GM12878 (cell line): ENCODE measurements at regions not wholly inside any gene's neighbourhood (a gene's known extent, or its start where the extent isn't known, plus 50 kb on each side); places are given as distances from the start of the nearest gene placed in this dataset.

Experiments used
- ATAC-seq: fragments of 200-7000 bp; cut with Tn5 transposase; 3 replicates; pipeline ENCODE4 v1.9.1; 2020; ENCODE audit warnings: mild to moderate bottlenecking, moderate library complexity
- BruUV-seq: library from RNA; stranded (reverse); fragments of 400-500 nt; replicated peaks from 2 replicates; lab custom pipeline; 2021; lab: Mats Ljungman, UMichigan
- CTCF ChIA-PET: fragments of 300-600 bp; sonication (Branson Sonifier 250); formaldehyde crosslinking; extraction: SDS; loops from one replicate; lab custom pipeline; 2021; ENCODE audit warnings: inconsistent platforms; lab: Yijun Ruan, JAX
- POLR2A ChIA-PET: fragments of 350-600 bp; formaldehyde crosslinking; extraction: SDS; loops from one replicate; lab custom pipeline; 2021; ENCODE audit warnings: inconsistent platforms; lab: Charles Lee
- RAD21 ChIA-PET: fragments of 300-600 bp; sonication (Branson Sonifier 250); formaldehyde crosslinking; loops from one replicate; lab custom pipeline; 2023; ENCODE audit warnings: antibody characterized with exemption; ENCODE audit not compliant: unreplicated experiment; lab: Charles Lee
- SMC1A ChIA-PET: fragments of 300-600 bp; sonication (Branson Sonifier 250); formaldehyde crosslinking; loops from one replicate; lab custom pipeline; 2023; ENCODE audit not compliant: unreplicated experiment, uncharacterized antibody; lab: Charles Lee
- DNase-seq: peaks from one replicate; pipeline ENCODE4 v3.0.0-alpha.2; 2011; ENCODE audit warnings: low read depth, low spot score
- FAIRE-seq: peaks from 3 replicates; lab custom pipeline; 2011; peaks lifted over from hg19 to GRCh38; lab: Jason Lieb, UNC
- H2AFZ ChIP-seq: 2 replicates; pipeline ENCODE4 v1.6.0; 2011; ENCODE audit warnings: low read depth, low read length, control low read depth; ENCODE audit not compliant: control insufficient read depth
- H3K27ac ChIP-seq: 2 replicates; pipeline ENCODE4 v1.5.1; 2011; ENCODE audit warnings: control low read depth; ENCODE audit not compliant: control insufficient read depth, insufficient read depth
- H3K27me3 ChIP-seq, 2 experiments: replicated peaks in 1 of 2; 2 replicates each; pipeline versions ENCODE4 v1.6.0 to v1.6.1; 2011; ENCODE audit warnings: low read length in 1 of 2; ENCODE audit not compliant: control insufficient read depth in 2 of 2, insufficient read depth in 2 of 2
- H3K36me3 ChIP-seq, 2 experiments: 2 replicates each; pipeline ENCODE4 v1.5.1; 2011; ENCODE audit warnings: low read length in 1 of 2; ENCODE audit not compliant: control insufficient read depth in 2 of 2, insufficient read depth in 2 of 2
- H3K4me1 ChIP-seq: 2 replicates; pipeline ENCODE4 v1.6.1; 2011; ENCODE audit warnings: mild to moderate bottlenecking, low read length, moderate library complexity, mixed read lengths; ENCODE audit not compliant: control insufficient read depth, insufficient read depth
- H3K4me2 ChIP-seq: 2 replicates; pipeline ENCODE4 v1.6.0; 2011; ENCODE audit warnings: control low read depth; ENCODE audit not compliant: control insufficient read depth, insufficient read depth
- H3K4me3 ChIP-seq: fragments of 200-600 bp; sonication (generic); 2 replicates; pipeline ENCODE4 v1.5.1; 2016
- H3K79me2 ChIP-seq: 2 replicates; pipeline ENCODE4 v1.6.0; 2011; ENCODE audit warnings: low read length; ENCODE audit not compliant: control insufficient read depth, insufficient read depth
- H3K9ac ChIP-seq: 2 replicates; pipeline ENCODE4 v1.8.0; 2011; ENCODE audit warnings: low read length, control low read depth, mixed read lengths; ENCODE audit not compliant: control insufficient read depth, insufficient read depth
- H3K9me3 ChIP-seq: replicated peaks from 3 replicates; pipeline ENCODE4 v1.5.1; 2011; ENCODE audit warnings: mild to moderate bottlenecking, low read length; ENCODE audit not compliant: control insufficient read depth, insufficient read depth
- H4K20me1 ChIP-seq: 2 replicates; pipeline ENCODE4 v1.6.0; 2011; ENCODE audit not compliant: control insufficient read depth, insufficient read depth
- BCL11A ChIP-seq: IDR thresholded peaks from 2 replicates; pipeline ENCODE4 v1.6.1; 2011; ENCODE audit warnings: low read depth, low read length
- BHLHE40 ChIP-seq, 2 experiments: fragments of 450-650 bp in 1 of 2; IDR thresholded peaks; 2 replicates each; pipeline ENCODE4 v1.6.1; 2011 to 2017; ENCODE audit warnings: low read depth in 2 of 2, borderline replicate concordance in 1 of 2, improper control_type of control experiment in 1 of 2, low read length in 1 of 2, mild to moderate bottlenecking in 1 of 2
- BMI1 ChIP-seq: fragments of 450-650 bp; IDR thresholded peaks from 2 replicates; pipeline ENCODE4 v1.6.1; 2016; ENCODE audit warnings: mild to moderate bottlenecking, moderate library complexity, borderline replicate concordance
- BRCA1 ChIP-seq: IDR thresholded peaks from 2 replicates; pipeline ENCODE4 v1.6.1; 2011; ENCODE audit warnings: low read depth, low read length, improper control_type of control experiment
- CEBPB ChIP-seq, 2 experiments: fragments of 150-350 bp in 1 of 2; IDR thresholded peaks; 2 replicates each; pipeline ENCODE4 v1.6.1; 2012 to 2014; ENCODE audit warnings: low read depth in 2 of 2, low read length in 2 of 2, borderline replicate concordance in 1 of 2, inconsistent platforms in 1 of 2
- E4F1 ChIP-seq: fragments of 450-650 bp; IDR thresholded peaks from 2 replicates; pipeline ENCODE4 v1.6.1; 2018; ENCODE audit warnings: borderline replicate concordance, mild to moderate bottlenecking; ENCODE audit not compliant: partially characterized antibody
- EZH2 ChIP-seq: IDR thresholded peaks from 2 replicates; pipeline ENCODE4 v1.6.1; 2012; ENCODE audit warnings: low read depth, mild to moderate bottlenecking, control low read depth, inconsistent platforms, low read length, borderline replicate concordance; ENCODE audit not compliant: control insufficient read depth
- FOS ChIP-seq: IDR thresholded peaks from 3 replicates; pipeline ENCODE4 v1.6.1; 2011; ENCODE audit warnings: borderline replicate concordance; ENCODE audit not compliant: insufficient read length; ENCODE audit errors: extremely low read depth
- GATAD2B ChIP-seq: fragments of 450-650 bp; conservative IDR thresholded peaks from 2 replicates; pipeline ENCODE4 v1.6.1; 2017; ENCODE audit warnings: low read depth, mild to moderate bottlenecking, moderate library complexity
- HDGF ChIP-seq: fragments of 450-650 bp; IDR thresholded peaks from 2 replicates; pipeline ENCODE4 v1.6.1; 2016; ENCODE audit warnings: antibody characterized with exemption
- MEF2A ChIP-seq: IDR thresholded peaks from 2 replicates; pipeline ENCODE4 v1.6.1; 2011; ENCODE audit warnings: low read depth, mild to moderate bottlenecking, low read length, moderate library complexity; ENCODE audit not compliant: insufficient read depth
- MLLT1 ChIP-seq: fragments of 450-650 bp; IDR thresholded peaks from 2 replicates; pipeline ENCODE4 v1.6.1; 2016; ENCODE audit warnings: mild to moderate bottlenecking
- MXI1 ChIP-seq: fragments of 150-350 bp; IDR thresholded peaks from 2 replicates; pipeline ENCODE4 v1.6.1; 2011; ENCODE audit warnings: low read depth, mild to moderate bottlenecking, inconsistent platforms, low read length, improper control_type of control experiment
- MYB ChIP-seq: fragments of 150-350 bp; IDR thresholded peaks from 2 replicates; pipeline ENCODE4 v1.6.1; 2014; ENCODE audit warnings: mild to moderate bottlenecking, low read depth, low read length, borderline replicate concordance
- NBN ChIP-seq: fragments of 450-650 bp; IDR thresholded peaks from 2 replicates; pipeline ENCODE4 v1.6.1; 2016
- SIX5 ChIP-seq: IDR thresholded peaks from 2 replicates; pipeline ENCODE4 v1.6.1; 2011; ENCODE audit warnings: mild to moderate bottlenecking, low read depth, low read length, moderate library complexity; ENCODE audit not compliant: severe bottlenecking
- SMAD5 ChIP-seq: IDR thresholded peaks from 2 replicates; pipeline ENCODE4 v1.6.1; 2016; ENCODE audit warnings: antibody characterized with exemption, low read depth
- SPI1 ChIP-seq: IDR thresholded peaks from 2 replicates; pipeline ENCODE4 v1.6.1; 2011; ENCODE audit warnings: low read depth, mild to moderate bottlenecking, low read length, moderate library complexity, borderline replicate concordance; ENCODE audit not compliant: insufficient read depth
- STAT3 ChIP-seq: IDR thresholded peaks from 2 replicates; pipeline ENCODE4 v1.6.1; 2011; ENCODE audit warnings: low read depth, low read length, improper control_type of control experiment
- TAF1 ChIP-seq: IDR thresholded peaks from 2 replicates; pipeline ENCODE4 v1.6.1; 2011; ENCODE audit warnings: mild to moderate bottlenecking, low read depth, low read length, borderline replicate concordance
- WGBS: methylation state at CpG from one replicate; pipeline ENCODE4 v1.1.6; 2016; ENCODE audit warnings: low lambda C conversion rate; ENCODE audit not compliant: insufficient replicate concordance, insufficient coverage; ENCODE audit errors: missing lambda C conversion rate; 5-methylcytosine and 5-hydroxymethylcytosine counted together
- in situ Hi-C: fragments of 300-500 bp; cut with MboI; formaldehyde crosslinking; loops from 9 replicates; pipeline ENCODE4 v1.14.3; 2018; ENCODE audit warnings: mixed read lengths
- intact Hi-C: fragments of 100-400 bp; cut with micrococcal nuclease; formaldehyde crosslinking; loops from one replicate; pipeline ENCODE4 v1.14.2; 2022; ENCODE audit not compliant: unreplicated experiment

- DNase-seq (no peak), ATAC-seq (no peak), FAIRE-seq (no peak)
- no peak for TF ChIP-seq TAF1
- no peak for TF ChIP-seq CEBPB (IDR thresholded peaks at IDR 0.05; ENCODE audit: borderline replicate concordance in 1 of 2, low read depth in 2 of 2, low read length in 2 of 2)
- no peak for TF ChIP-seq BCL11A
- TF ChIP-seq MEF2A, result no peak
- no peak for TF ChIP-seq SMAD5
- no peak for TF ChIP-seq HDGF
- TF ChIP-seq FOS, result no peak
- no peak for TF ChIP-seq BMI1
- TF ChIP-seq GATAD2B, result no peak
- TF ChIP-seq SPI1, result no peak
- no peak for TF ChIP-seq MYB
- TF ChIP-seq BHLHE40 (IDR thresholded peaks at IDR 0.05; ENCODE audit: borderline replicate concordance in 1 of 2, low read depth in 2 of 2, low read length in 1 of 2), result no peak
- TF ChIP-seq BRCA1, result no peak
- no peak for TF ChIP-seq EZH2
- TF ChIP-seq SIX5, result no peak
- no peak for TF ChIP-seq STAT3
- TF ChIP-seq E4F1, result no peak
- no peak for TF ChIP-seq MLLT1
- no peak for TF ChIP-seq NBN
- TF ChIP-seq MXI1, result no peak
- in situ Hi-C loops, result no loop called here
- ChIA-PET RAD21 (no interaction called here), CTCF (no interaction called here), SMC1A (no interaction called here), POLR2A (no interaction called here)
- Histone ChIP-seq H3K27ac (no peak overlapping the region), H3K4me2 (no peak overlapping the region), H3K36me3 (no peaks in the 10 kb centered on the region), H3K9ac (no peak overlapping the region), H4K20me1 (no peaks in the 10 kb centered on the region; the same call in 1 of the 2 replicates), H3K79me2 (no peaks in the 10 kb centered on the region), H2AFZ (no peak overlapping the region), H3K4me1 (no peaks in the 10 kb centered on the region), H3K9me3 (no peaks in the 10 kb centered on the region), H3K27me3 (no peaks in the 10 kb centered on the region; a peak in 1 of 4 replicates), H3K4me3 (no peak overlapping the region)
- BruUV-seq, result no TSS peak
- WGBS, result 2% methylated on average over 3 of the region's 3 CpGs
- intact Hi-C loops, result no loop called here
These were observed 227.1 kb downstream of the MID1 start for GRCh38 chrX:10393241-10393640.
